Adrenal gland (tissue), 9 donors: ENCODE measurements at regions not wholly inside any gene's neighbourhood (a gene's known extent, or its start where the extent isn't known, plus 50 kb on each side); places are given as distances from the start of the nearest gene placed in this dataset.

Experiments used
- DNase-seq, 7 donors: peaks; one replicate each; pipeline ENCODE4 v3.0.0-alpha.2; 2019 to 2020
- H3K27ac ChIP-seq, 5 donors: fragments of 200-600 bp; sonication (generic) in 4 of 5; 1 replicate in 3 of 5; 2 replicates in 2 of 5; pipeline versions ENCODE4 v1.5.1 to v1.8.0; 2016 to 2020; ENCODE audit warnings: mild to moderate bottlenecking in 1 of 5
- H3K27me3 ChIP-seq: fragments of 200-600 bp; 2 replicates; pipeline ENCODE4 v1.8.0; 2021
- H3K36me3 ChIP-seq, 2 donors: fragments of 200-600 bp; replicated peaks in 1 of 2; 1 replicate in 1 of 2; 2 replicates in 1 of 2; pipeline versions ENCODE4 v1.5.1 to v1.8.0; 2018 to 2022
- H3K4me1 ChIP-seq, 2 donors: fragments of 200-600 bp; replicated peaks in 1 of 2; 1 replicate in 1 of 2; 2 replicates in 1 of 2; pipeline versions ENCODE4 v1.5.1 to v1.8.0; 2018 to 2021
- H3K4me3 ChIP-seq, 4 donors: fragments of 200-600 bp; sonication (generic) in 3 of 4; one replicate each; pipeline ENCODE4 v1.5.1; 2016 to 2018
- H3K9me3 ChIP-seq, 3 donors: fragments of 200-600 bp; sonication (generic) in 1 of 3; replicated peaks in 1 of 3; 1 replicate in 2 of 3; 2 replicates in 1 of 3; pipeline versions ENCODE4 v1.5.1 to v1.8.0; 2016 to 2021
- CTCF ChIP-seq, 6 experiments: fragments of 450-650 bp in 4 of 6; fragments of 200-600 bp in 2 of 6; sonication (generic) in 1 of 6; IDR thresholded peaks; 1 replicate in 5 of 6; 2 replicates in 1 of 6; pipeline versions ENCODE4 v1.5.1 to v1.8.0; 2016 to 2021; ENCODE audit warnings: antibody characterized with exemption in 6 of 6, mild to moderate bottlenecking in 2 of 6, moderate library complexity in 1 of 6
- POLR2A ChIP-seq, 2 donors: fragments of 450-650 bp; IDR thresholded peaks; one replicate each; pipeline ENCODE4 v1.6.1; 2017; ENCODE audit warnings: antibody characterized with exemption in 2 of 2, mild to moderate bottlenecking in 2 of 2, moderate library complexity in 1 of 2
- WGBS, 4 donors: extraction: QIAGEN DNeasy Blood & Tissue Kit in 2 of 4; methylation state at CpG; one replicate each; pipeline versions ENCODE4 v1.1.5 to v1.1.7; 2013 to 2017; 5-methylcytosine and 5-hydroxymethylcytosine counted together
- intact Hi-C, 2 donors: fragments of 100-400 bp; cut with DNase I; formaldehyde crosslinking; loops; one replicate each; pipeline versions ENCODE4 v1.14.1 to v1.15.0; 2022 to 2023
- donor health status: healthy with polysubstance abuse.
- donor health status: Bipolar disorder and iron deficiency.
- donor health status: DM: yes; HTN: yes; CAD: no.
- donor health status: DM: no; HTN: no; CAD: no.
- donor health status: DM: no; HTN: no; CAD: no.

- DNase-seq = no peak
- Histone ChIP-seq H3K36me3 (no peaks in the 10 kb centered on the region), H3K27me3 (no peaks in the 10 kb centered on the region), H3K4me3 (no peak overlapping the region), H3K4me1 (no peaks in the 10 kb centered on the region), H3K27ac (no peak overlapping the region), H3K9me3 (no peaks in the 10 kb centered on the region)
- 66 to 78% (median 68%) methylated on average over 3 of the region's 3 CpGs for WGBS, 4 donors
- TF ChIP-seq CTCF (IDR thresholded peaks at IDR 0.05) (no peak), POLR2A (IDR thresholded peaks at IDR 0.05) (no peak)
- intact Hi-C loops = no loop called here
These were observed 53.3 kb upstream of the NUDT7 start for GRCh38 chr16:77669057-77669456.
